ELR (cell line): ENCODE measurements at regions not wholly inside any gene's neighbourhood (a gene's known extent, or its start where the extent isn't known, plus 50 kb on each side); places are given as distances from the start of the nearest gene placed in this dataset.

Source experiments
- DNase-seq: peaks from one replicate; pipeline ENCODE4 v3.0.0-alpha.2; 2015; ENCODE audit warnings: low read depth

GRCh38 chr1:214823311-214824117 is 220.5 kb downstream of the CENPF start:
- DNase-seq = no peak

DNA sequence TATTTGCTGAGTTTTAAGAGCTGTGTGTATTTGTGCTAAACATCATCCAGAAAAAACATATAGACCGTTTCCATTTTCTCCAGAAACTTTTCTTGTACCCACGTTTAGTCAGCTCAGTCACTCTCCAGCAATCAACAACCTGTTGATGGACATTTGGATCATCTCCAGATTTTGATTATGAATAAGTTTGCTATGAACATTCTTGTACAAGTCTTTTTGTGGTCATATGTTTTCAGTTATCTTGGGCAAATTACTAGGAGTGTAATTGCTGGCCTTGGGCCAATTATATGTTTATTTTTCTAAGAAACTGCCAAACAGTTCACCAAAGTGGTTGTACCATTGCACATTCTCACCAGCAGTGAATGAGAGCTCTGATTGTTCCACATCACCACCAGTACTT is 221.8 kb downstream of the CENPF start:
- peak; percentile 4 for DNase-seq

- DNase-seq = no peak
Observed at GRCh38 chr1:214826619-214827018, 223.6 kb downstream of the CENPF start.

GRCh38 chr1:214827883-214828282 is 224.9 kb downstream of the CENPF start:
- DNase-seq = no peak

GRCh38 chr1:214830941-214831340 is 227.9 kb downstream of the CENPF start:
- no peak for DNase-seq

GRCh38 chr1:214831956-214832355 is 229.0 kb downstream of the CENPF start:
- no peak for DNase-seq

DNA sequence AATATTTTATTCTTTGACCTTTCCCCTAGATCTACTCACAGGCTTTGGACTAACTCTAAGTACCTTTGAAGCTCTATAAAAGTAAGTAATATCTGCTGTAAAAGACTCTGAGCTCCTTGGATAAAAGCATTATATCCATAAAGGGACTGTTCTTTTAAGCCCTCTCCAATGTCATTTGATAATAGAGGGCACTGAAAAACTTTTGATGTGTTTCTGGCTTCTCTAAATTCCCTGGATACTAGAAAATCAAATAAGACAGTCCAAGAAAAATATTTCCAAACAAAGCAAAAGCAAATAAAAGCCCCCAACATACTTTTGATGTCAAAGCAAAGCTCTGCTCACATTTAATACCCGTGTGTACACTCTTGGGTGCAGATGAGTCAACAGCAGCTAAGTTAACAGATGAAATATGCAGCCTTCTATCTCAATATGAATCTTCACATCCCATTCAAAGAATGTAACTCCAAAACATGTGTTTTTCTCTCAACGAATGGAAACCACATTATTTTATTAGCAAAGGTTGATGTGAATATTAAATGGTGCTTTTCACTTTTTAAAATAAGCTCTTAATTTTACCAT is 230.3 kb downstream of the CENPF start:
- peak; percentile 72 for DNase-seq

DNA sequence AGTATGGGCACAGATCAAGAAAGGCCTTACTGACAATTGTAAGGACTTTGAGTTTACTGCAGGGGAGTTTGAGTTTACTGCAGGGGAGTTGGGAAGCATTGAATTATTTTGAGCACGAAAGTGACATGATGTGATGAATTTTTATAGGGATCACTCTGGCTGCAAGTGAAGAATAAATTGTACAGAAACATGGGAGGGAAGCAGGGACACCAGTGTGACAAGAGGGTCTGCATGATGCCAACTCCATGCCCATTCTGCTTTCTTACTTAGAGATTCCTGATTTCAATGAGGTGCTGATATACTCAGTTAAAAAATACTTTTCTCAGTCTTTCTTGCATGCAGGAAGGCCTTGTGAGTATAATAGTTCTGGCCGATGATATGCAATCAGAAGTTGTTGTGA is 234.4 kb downstream of the CENPF start:
- no peak for DNase-seq

DNA sequence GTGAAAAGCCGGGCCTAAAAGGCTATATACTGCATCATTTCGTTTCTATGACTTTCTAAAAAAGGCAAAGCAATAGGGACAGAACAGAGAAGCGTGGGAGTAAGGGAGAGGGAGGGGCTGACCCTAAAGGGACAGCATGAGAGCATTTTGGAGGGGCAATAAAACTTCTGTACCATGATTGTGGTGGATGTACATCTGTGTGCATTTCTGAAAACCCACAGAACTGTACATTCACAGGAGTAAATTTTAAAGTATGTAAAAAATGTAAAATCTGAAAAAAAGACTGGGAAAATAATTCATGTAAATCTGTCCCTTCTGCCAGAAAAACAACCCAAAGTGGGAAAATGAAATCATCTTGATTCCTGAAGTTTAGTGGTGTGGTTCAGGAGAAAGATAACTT is 235.4 kb downstream of the CENPF start:
- peak; percentile 57 for DNase-seq

DNA sequence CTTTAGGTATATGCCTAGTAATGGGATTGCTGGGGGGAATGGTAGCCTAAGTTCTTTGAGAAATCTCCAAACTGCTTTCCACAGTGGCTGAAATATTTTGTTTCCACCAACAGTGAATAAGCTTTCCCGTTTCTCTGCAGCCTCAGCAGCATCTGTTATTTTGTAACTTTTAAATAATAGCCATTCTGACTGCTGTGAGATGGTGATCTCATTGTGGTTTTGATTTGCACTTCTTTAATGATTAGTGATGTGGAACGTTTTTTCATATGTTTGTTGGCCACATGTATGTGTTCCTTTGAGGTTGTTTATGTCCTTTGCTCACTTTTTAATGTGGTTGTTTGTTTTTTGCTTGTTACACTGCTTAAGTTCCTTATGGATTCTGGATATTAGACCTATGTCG is 237.4 kb downstream of the CENPF start:
- DNase-seq = peak; percentile 57

GRCh38 chr1:214842856-214843255 is 239.7 kb upstream of the KCNK2 start:
- peak; percentile 83 for DNase-seq

- DNase-seq = peak; percentile 66
Observed at GRCh38 chr1:214843281-214843680, 239.3 kb upstream of the KCNK2 start.

- DNase-seq = no peak
Observed at GRCh38 chr1:214844319-214844718, 238.2 kb upstream of the KCNK2 start.

GRCh38 chr1:214846276-214846675 is 236.3 kb upstream of the KCNK2 start:
- no peak for DNase-seq

DNA sequence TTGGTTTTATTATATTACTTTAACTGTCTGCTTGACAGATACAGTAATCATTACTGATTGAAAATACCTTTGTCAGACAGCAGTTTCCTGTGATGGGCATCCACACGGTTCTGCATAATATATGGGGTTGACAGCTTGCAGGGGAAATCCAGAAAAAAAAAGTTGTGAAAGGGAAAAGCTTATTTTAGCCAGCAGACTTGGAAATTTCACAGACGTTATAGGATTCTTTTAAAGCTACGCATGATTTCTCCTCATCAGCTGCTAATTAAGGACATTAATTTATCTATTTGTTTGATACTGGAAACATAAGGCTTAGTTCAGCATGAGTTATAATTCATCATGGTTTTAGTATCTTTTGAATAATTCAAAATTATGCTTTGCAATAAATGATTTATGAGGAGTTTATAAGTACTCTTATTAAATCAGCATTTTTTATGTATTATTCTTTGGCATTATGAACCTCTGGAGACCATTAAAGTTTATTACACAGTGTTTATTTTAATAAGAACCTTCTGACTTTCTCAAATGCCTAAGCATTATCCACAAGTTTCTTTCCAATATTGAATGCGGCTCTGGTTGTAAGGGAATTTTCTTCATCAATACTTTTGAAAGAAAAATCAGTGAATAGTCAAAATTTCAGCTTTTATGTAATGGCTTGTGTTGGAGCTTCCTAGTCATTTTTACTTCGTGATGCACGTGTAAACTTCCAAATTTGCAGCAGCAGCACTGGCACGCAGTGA is 235.3 kb upstream of the KCNK2 start:
- DNase-seq = no peak

GRCh38 chr1:214848101-214848500 is 234.4 kb upstream of the KCNK2 start:
- DNase-seq = no peak

DNA sequence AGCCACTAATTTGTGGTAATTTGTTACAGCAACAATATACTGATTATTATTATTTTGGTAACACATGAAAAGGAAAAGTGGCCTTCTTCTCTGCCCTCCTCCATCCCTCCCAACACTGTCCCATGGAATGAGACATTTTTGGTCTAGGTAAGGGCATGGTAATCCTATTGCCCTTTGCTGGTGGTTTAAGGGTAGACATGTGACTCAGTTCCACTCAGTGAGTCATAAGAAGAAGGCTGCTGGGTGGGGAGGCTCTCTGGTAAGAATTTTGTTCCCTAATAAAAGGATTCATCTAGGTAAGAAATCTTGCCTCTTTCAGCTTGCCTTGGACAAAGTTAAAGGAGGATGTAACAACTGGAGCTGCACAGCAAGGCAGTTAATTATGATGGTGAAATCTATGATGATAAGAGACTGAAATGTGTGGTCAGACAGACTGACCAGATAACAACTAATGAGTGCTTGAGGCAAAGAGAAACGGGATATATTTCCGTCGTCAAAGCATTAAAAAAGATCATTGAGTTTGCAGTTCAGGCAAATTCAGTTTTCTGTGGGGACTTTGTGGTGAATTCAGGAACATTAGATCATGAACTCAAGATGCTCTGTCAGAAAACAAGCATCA is 232.0 kb upstream of the KCNK2 start:
- peak; percentile 55 for DNase-seq

DNA sequence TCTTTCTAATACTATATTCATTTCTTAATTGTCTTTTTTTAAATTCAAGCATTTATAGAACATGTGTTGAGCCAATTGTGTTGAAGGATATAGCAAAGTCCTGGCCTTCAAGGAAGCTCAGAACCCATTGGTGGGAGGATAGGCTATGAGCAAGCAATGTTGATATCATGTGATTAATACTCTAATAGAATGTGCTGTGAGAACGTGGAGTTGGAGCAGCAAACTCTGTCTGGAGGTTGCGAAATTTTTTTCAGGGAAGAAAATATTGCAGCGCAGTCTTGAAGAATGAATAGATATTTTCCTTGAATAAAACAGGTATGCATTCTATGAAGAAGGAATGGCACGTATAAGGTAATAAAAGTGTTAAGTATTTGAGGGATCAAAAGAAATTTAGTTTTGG is 229.2 kb upstream of the KCNK2 start:
- DNase-seq = no peak

DNA sequence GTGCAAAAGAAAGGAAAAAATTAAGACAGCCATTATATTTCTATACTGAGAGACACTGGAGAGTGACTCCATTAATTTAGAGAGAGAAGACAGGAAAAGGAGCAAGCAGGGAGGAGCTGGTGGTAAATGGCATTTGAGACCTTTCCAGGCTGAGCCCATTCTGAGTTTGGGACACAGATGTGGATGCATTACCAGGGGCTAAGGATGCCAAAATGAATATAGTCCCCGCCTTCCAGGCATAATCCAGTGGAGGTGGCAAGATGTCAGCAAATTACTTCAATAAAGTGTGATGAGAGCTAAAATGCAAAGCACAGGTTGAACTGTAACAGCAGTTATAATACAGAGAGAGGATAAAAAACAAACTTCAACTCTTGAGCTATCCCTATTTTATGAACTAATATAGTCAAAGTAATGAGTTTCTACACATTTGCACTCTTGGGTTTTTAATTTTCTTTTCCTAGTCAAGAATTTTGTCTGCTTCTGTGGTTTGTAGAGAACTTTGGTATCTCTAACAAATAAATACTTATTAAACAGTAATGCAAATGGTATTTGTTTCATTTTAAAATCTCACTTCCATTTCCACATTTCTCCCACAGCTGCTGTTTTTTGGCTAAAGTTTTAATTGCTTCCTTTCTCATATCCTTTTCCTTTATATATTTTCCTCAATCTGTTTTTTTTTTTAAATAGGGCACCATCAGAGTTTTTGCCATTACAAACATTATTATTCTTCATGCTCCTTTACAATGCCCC is 228.2 kb upstream of the KCNK2 start:
- DNase-seq = peak; percentile 11

DNA sequence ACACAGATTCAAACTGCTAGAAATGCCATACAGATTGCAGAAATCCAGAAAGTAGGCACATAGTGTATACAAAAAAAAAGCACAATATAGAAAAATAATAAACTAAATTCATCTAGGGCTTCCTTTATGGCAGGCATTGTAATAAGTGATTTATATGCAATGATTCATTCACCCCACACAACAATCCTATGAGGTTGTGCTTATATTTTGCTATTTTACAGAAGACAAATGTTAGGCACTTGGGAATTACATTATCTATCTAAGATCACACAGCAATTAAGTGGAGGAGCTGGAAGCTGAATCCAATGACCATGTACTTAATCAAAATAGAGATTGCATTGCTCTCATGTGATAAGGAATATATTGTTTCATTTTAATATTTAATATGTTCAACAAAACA is 225.7 kb upstream of the KCNK2 start:
- DNase-seq = peak; percentile 17

- DNase-seq = peak; percentile 40
Observed at GRCh38 chr1:214857716-214858115, 224.8 kb upstream of the KCNK2 start.

GRCh38 chr1:214859647-214860046 is 222.9 kb upstream of the KCNK2 start:
- no peak for DNase-seq
